ENCODE measurements at regions not wholly inside any gene's neighbourhood (a gene's known extent, or its start where the extent isn't known, plus 50 kb on each side); places are given as distances from the start of the nearest gene placed in this dataset.

DNA sequence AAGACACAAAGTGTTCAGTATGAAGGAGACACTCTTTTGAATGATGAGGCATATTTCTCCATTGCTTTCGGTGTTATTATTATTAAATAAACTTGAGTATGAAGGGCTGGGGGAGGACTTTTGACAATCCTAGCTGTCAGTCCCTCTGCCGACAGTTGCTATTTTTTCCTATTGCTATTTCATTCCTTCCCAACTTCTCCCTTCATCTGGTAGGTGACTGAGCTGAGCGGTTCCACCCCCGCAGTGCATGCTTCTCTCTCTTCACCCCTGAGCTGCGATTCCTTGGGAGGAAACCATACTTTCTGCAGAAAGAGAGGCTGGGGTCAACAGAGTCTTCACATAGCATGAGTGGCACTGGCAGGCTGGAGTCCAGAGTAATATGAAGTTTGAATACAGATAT, 261.2 kb upstream of the TAC1 start:
- no peak for DNase-seq

DNA sequence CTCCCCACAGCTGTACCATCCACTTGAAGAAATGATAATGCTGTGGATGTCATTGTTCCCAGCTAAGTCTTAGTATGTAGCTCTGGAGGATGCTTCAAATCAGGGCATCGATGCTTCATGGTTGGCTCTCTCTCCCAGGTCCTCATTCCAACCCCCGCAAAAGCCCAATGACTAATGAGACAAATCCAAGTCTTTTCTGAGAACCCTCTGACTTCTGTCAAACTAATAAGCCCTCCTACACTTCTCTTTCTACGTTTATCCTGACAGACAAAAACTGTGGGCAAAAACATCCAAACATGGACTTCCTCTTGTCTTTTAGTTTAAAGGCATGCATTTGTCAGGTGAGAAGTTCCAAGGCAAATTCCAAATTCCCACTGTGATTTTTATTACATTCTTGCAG, 260.4 kb upstream of the TAC1 start:
- DNase-seq: no peak

DNA sequence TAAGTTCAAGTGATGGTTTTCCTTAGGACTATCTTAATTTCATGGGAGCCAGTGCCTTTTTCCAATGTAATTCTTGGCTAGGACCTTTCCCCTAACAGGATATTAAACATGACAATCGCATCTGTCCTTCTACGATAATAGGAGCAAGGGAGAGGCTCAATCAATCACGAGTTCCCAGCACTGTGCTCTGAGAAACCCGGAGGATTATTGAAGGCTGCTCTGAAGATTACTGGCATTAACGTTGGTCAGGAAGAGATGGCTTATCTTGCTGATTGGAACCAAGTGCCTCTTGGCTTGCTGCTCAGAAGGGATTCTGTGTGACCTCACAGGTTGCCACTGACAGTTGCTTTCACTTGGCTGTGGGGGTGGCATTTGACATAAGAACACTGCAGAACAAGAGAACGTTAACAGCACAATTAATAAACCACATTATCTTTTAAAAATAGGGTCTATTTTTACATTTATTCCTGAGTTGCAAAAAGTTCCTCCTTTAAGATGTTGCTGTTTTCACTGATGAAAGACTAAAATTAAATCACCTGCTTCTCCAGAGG, 252.1 kb upstream of the TAC1 start:
- DNase-seq: no peak

DNA sequence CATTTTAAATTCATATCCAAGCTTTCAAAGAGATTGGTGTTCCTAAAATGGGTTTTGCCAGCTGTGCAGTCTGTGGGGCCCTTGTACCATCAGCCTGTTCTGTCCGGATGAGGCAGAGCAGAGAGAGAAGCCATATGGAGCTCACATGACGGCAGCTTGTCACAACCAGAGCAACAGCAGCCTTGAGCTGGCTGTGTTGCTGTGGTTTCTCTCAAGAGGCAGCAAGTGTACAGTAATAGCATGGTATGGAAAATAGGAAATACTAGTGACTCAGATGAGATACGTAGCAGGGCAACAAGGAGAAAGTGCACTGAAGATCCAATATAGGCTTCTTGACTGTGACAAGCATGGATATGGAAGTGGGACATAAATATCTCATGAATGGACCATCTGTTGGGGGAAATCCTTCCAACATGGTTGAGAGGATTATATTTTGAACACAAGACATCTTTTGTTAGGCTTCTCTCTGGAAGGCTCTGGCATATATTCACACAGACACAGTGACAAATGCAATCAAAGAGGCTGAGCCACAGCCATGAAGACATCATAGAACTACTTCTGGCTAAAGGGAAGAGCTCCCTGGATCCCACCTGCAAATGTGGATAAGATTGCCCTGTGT, 251.0 kb upstream of the TAC1 start:
- no peak for DNase-seq

DNA sequence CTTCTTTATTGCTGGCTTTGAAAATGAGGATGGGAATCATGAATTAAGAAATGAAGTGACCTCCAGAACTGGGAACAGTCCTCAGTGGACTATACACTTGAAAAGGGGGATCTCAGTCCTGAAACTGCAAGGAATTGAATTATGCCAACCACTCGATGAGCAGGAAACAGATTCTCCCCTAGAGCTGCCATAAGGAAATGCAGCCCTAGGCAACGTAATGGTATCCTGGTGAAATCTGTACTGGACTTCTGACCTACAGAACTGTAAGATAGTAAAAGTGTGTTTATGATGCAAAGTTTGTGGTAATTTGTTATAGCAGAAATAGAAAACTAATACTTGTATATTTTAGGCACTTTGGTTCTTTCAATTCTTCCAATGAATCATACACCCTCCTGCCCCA, 236.4 kb upstream of the TAC1 start:
- no peak for DNase-seq

DNA sequence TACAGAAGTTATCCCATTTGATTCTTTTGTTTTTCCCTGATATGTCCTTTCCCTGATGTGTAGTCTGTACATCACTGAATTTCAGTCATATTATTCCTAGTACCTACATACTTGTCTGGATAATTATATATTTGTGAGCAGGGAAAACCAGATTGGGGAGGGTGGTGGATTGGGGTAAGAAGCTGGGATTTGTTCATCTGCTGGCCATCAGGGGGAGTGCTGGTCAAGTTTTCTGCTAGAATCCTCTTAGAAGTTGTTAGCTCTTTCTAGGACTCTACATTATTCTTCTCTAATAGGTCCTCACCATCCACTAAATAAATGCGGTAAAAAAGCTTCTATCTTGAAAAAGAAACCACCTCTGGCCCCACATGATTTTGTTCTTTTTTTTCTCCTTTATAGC, 232.7 kb upstream of the TAC1 start:
- peak; percentile 8 for DNase-seq

DNA sequence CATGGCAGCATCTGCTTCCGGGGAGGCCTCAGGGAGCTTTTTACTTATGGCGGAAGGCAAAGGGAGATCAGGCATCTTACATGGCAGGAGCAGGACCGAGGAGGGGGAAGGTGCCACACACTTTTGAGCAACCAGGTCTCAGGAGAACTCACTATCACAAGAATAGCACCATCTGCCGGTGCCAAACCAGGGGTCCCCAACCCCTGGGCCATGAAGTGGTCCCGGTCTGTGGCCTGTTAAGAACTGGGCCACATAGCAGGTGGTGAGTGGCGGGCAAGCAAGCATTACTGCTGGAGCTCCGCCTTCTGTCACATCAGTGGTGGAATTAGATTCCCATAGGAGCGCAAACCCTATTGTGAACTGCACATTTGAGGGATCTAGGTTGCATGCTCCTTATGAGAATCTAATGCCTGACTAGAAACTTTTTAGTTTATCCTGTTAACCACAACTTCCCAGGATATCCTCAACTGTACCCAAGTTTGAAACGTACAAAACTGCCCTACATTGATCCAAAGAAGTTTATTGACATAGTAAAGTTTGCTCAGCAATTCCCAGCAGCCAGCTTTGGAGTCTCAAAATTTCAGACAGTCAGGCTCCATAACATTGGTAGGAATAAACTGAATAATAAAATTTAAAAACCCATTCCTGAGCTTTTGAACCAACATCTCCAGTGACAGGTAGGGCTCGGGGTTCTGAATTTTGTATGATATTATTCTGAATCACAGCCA, 228.4 kb upstream of the TAC1 start:
- DNase-seq: no peak

DNA sequence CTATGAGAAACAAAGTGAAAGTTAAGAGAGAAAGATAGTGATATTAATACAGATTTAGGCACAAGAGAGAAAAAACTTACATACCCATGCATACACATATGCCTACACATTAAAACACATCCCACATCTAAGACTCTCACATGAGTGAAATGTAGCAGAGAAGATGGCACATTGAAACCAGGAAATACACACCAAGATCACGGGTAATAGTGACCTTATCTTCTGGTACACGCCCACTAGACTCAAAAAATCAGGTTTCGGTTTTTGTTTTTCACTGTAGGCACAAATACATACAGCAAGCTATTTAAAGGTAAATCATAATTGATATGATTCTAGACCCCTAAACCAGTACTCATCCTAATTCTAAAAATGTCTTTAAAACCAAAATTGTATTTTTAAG, 225.2 kb upstream of the TAC1 start:
- no peak for DNase-seq

DNA sequence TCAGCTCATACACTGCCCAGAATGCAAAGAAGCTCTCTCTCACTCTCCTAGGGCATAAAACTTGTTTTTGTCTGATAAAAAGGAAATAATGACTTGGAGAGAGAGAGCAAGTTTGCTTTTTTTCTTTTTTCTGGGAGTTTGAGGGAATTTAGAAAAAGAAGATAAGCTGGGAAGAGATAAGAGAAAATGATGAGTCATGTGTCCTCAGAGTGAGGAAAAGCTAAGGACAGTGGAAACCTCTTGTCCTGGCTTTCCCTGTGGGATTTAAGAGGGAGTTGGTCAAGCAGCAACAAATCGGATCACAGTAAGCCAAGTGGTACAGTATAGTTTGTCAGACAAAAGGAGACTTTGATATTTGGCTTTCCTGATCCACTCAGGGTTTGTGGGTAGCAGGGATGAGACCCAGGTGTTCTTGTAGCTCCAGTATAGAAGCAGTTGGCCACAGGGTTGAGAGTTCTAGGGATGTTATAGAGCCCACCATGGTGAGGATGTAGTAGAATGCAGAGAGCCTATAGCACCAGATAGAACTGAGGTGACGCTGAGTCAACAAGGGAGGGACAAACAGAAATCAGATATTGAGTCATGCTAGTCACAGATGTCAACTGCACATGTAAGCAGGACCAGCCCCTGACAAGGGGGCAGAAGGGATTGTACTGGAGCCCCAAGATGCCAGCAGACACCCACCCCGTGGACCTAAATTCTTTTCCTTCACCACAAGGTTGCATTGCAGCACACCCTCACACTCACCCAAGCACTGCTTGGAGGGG, 219.3 kb upstream of the TAC1 start:
- no peak for DNase-seq

DNA sequence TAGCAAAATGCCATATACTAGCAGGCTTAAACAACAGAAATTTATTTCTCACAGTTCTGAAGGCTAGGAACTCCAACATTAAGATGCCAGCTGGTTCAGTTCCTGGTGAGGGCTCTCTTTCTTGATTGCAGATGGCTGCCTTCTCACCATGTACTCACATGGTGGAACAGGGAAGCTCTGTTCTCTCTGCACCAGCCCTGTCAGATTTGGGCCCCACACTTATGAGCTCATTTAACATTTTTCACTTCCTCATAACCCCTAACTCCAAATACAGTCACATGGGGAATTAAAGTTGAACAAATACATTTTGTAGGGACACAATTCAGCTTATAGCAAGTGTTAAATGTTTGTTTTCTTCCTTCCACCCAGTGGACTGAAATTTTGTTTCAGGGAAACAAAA, 218.6 kb upstream of the TAC1 start:
- DNase-seq: no peak

DNA sequence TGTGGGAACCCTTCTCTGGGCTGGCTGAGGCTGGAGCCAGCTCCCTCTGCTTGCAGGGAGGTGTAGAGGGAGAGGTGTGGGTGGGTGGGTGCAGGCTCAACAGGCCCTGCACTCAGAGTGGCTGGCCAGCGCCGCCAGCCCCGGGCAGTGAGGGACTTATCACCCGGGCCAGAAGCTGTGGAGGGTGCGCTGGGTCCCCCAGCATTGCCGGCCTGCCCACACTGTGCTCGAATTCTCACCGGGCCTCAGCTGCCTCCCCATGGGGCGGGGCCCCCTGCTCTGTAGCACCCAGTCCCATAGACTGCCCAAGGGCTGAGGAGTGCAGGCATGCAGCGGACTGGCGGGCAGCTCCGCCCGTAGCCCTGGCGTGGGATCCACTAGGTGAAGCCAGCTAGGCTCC, 190.7 kb upstream of the TAC1 start:
- DNase-seq: no peak

DNA sequence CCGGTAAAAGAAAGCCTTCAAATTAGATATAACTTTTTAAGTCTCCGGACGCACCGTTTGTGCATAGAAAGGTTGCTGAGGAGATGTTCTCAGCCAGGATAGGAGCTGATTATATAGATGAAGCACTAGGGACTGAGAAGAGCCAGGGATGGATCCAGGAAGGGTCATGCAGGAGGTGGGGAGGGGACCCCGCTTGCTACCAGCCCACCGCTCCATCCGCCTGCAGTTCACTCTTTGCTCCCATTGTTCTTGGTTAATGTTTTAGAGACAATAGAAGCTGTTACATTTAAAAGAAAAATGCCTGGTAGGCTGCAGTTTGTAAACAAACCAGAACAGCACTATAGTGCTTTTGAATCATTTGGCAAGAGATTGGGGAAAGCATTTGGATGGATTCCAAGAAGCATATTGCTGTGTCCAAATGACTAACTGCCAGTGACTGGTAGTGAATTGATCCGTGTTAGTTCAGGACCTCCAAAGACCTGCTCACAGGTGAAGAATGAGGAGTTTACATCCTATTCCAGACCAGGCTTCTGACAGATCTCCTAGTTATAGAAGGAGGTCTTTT, 175.9 kb upstream of the TAC1 start:
- peak; percentile 73 for DNase-seq

DNA sequence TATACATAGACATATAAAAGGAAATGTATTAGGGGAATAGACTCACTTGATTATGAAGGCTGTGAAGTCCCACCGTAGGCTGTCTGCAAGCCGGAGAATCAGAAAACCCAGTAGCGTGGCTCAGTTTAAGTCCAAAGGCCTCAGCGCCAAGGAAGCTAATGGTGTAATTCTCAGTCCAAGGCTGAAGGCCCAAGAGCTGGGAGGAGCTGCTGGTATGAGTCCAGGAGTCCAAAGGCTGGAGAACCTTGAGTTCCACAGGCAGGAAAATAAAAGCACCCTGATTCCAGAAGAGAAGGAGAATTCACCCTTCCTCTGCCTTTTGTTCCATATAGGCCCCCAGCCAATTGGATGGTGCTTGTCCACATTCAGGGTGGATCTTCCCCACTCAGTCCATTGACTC, 166.2 kb upstream of the TAC1 start:
- no peak for DNase-seq

DNA sequence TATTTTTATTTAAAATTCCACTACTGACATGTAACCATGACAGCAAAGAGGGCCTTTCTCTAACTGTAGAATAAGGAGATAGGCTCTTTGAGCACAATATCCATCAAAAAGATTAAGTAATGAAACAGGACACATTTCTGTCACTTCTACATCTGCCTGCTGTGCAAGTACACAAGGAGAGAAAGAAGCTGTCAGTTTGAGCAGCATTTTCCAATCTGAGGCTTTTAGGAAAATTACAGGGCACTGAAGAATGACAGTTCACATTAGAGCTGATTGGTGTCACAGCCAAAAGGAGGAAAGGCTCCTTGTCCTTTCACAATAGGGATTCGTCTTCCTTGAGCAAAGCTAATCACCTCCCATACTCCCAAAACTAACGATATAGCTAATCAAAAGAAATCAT, 158.8 kb upstream of the TAC1 start:
- DNase-seq: no peak

DNA sequence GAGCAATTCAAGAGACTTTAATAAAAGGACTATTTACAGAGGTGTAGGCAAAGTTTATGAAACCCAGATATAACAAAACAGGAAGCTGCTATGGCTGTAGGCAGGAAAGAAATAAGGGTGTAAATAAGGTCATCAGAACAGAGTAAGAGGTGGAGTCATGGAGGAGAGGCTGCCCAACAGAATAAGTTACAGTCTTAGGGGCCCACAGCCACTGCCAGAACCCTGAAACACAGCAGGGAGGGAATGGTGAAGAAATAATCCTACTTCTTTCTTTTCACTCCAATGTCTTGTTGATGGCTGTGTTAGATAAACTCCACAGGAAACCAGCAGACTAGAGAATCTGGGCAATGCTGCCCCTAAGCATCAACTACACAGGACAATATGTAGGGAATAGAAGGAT, 155.8 kb upstream of the TAC1 start:
- no peak for DNase-seq

DNA sequence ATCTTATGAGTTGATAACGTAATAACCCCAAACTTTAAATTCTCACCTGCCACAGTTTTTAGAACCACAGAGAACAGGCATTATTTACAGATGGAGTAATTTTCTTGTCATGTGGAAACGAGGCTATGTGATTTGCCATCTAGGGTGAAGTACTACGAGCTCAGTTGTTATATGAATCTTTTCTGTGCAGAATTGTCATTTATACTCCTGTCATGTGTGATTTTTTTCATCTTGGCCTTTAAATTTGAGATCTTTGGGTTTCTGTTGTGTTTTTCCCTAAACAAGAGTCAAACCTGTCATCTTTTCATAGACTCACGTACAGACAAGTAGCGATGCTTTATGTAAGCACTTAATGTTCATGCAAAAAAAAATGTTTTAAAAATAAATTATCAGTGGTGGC, 153.7 kb upstream of the TAC1 start:
- no peak for DNase-seq

DNA sequence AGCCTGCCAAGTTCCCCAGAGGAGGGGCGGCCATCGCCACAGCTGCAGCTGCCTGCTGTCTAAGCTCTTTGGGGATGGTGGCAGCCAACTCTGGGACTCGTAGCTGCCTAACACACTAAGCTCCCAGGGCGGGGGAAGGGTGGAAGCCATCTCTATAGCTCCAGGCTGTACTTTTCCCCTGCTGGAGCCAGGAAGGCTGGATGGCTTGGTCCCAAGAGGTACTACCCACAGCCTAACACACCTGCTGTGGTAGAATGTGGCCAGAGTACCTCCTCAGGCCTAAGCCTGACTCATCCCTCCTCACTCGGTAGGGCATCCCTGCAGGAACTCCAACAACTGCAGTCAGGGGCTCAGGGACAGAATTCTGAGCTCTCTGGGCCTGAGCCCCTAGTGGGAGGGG, 151.7 kb upstream of the TAC1 start:
- peak; percentile 72 for DNase-seq

DNA sequence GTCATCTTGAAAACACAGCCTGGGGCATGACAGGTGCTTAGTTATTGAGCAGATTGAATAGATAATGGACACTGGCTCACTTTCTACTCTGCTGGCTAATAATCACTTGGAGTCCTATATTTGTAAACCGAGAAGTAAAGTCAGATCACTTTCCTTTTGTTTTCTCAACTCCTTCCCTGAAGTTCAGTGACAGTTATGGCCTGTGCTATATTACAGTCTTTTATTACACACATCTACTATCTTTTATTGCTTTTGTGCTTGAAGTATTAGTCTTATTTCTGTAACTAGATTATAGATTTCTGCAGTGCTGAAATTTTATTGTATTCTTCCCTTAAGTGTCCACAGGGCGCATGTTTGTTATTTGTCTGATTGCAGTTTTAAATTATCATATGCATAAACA, 136.4 kb upstream of the TAC1 start:
- no peak for DNase-seq

DNA sequence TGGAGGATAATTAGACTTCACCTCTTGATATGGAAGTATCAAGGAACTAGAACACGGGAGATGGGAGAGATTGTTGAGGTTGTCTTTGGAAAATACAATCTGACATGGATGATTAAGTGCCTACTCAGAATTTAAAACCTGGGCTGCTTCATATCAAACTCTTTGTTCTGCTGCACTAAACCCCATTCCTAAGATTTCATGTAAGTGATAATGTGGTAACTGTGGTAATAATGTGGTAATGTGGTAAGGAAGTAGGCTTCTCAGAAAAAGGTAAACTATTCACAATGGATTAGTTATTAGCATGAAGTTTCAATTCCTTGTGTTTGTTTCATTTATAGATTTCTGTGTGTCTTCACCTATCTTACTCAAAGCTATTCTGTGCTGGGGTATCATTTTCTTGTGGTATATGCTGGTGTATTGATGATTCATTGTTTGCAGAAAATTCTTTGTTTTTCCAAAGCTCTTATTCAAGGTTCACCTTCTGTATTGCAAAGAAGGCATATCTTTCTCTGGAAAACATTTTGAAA, 129.9 kb upstream of the TAC1 start:
- no peak for DNase-seq

DNA sequence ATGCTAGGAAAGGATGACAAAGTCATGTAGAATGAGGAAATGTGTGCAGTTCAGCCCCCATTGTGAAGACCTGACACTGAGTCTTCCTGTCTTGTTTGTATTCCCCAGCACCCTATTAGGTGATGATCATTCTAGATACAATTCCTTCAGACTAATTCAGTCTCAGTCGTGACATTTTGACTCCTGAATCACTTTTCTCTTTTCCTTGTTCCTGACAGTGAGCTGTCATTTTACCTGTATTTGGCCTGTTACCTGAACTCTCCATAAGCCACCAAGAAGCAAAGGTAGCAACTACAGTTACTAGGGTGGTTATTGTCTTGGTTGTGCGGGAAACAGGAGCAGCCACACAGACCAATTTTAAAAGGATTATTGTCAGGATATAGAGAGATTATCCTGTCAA, 111.4 kb upstream of the TAC1 start:
- DNase-seq: no peak

DNA sequence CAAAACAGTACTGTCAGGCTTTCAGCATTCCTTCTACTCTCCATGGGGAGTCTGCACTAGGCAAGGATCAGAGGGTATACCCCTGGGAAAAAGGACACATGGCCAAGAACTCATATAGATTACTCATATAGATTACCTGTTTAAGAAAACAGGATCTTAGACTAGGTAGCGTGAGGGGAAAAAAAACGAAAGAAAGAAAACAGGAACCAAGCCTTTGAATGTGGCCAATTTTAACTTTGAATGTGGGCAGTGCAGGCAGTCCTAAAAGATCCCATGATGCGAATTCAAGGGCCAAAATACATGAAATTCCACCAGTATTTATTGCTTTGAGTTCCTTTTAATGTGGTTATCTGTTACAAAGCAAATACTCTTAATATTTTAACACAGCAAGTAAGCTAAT, 108.6 kb upstream of the TAC1 start:
- no peak for DNase-seq

DNA sequence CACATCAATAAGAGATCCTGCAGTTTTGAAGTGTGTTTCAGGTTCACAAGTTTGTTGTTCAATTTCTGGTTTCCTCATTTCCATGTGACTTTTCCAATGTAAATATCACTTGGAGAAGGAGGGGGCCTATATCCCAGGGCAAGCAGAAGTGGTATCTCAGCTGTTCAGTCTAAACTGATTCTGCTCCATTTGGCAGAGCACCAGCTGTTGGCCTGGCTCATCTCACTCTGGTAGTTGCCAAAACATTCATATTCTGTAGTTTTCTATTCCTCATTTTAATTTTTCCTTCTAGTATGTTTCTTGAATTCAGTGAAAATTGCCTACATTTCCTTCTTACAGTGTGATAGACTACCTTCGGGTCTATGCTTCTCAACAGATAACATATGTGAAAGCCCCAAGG, 101.8 kb upstream of the TAC1 start:
- DNase-seq: no peak

DNA sequence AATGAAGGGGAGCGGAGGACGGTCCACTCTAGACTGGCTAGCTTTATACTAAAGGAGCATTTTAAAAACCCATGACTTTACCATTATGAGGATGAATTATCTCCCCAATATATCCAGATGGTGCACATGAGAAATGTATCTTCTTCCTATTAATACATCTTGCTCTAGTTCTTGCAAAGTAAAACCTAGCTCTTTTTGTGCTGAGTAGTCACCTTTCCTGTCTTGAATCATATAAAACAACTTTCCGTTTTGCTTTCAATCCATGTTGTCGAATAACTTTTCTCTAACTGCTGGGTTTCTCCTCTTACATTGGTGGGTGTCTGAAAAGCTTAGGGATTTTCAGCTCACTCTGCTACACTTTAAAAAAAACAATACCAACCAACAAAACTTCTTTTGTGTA, 96.3 kb upstream of the TAC1 start:
- no peak for DNase-seq

DNA sequence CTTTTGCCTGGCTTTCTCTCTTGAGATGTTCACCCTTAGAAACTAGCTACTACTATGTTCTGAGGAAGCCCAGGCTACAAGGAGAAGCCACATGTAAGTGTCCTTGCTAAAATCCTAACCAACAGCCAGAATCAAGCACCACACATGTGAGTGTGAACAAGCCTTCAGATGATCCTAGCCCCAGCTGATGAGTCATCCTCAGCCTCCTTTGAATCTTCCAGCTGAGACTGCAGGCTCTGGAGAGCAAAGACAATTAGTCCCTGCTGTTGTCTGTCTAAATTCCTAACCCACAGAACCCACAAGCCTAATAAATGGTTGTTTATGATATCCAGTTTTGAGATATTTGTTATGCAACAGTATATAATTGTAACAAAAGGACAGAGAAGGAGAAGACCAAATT, 92.8 kb upstream of the TAC1 start:
- no peak for DNase-seq

All from NCI-H2029 treated with DMSO at 0.1 percent for 48 hours (cell line).